ENCODE measurements at regions not wholly inside any gene's neighbourhood (a gene's known extent, or its start where the extent isn't known, plus 50 kb on each side); places are given as distances from the start of the nearest gene placed in this dataset.

- TF ChIP-seq CTCF (IDR thresholded peaks at IDR 0.05) = no peak
- TF ChIP-seq POLR2A (IDR thresholded peaks at IDR 0.05) = no peak
Observed at GRCh38 chr10:36178616-36179015, 536.5 kb upstream of the FZD8 start.
